Fibroblast of lung (primary cell): ENCODE measurements at regions not wholly inside any gene's neighbourhood (a gene's known extent, or its start where the extent isn't known, plus 50 kb on each side); places are given as distances from the start of the nearest gene placed in this dataset.

Experiments used
- DNase-seq, 2 donors: peaks; one replicate each; pipeline versions ENCODE4 v3.0.0 to v3.0.0-alpha.2; 2010; ENCODE audit warnings: low read depth in 2 of 2
- H2AFZ ChIP-seq: 2 replicates; pipeline ENCODE4 v1.5.1; 2012; ENCODE audit warnings: low read length, control low read depth, inconsistent platforms
- H3K27ac ChIP-seq: 2 replicates; pipeline ENCODE4 v1.5.1; 2011; ENCODE audit warnings: low read length, control low read depth; ENCODE audit not compliant: insufficient read depth
- H3K27me3 ChIP-seq: 2 replicates; pipeline ENCODE4 v1.5.1; 2011; ENCODE audit warnings: mild to moderate bottlenecking, low read length; ENCODE audit not compliant: control insufficient read depth, insufficient read depth
- H3K36me3 ChIP-seq: 2 replicates; pipeline ENCODE4 v1.5.1; 2011; ENCODE audit warnings: low read length; ENCODE audit not compliant: control insufficient read depth, insufficient read depth
- H3K4me1 ChIP-seq: 2 replicates; pipeline ENCODE4 v1.5.1; 2011; ENCODE audit warnings: low read length; ENCODE audit not compliant: control insufficient read depth, insufficient read depth; ENCODE audit errors: extremely low read depth
- H3K4me2 ChIP-seq: 2 replicates; pipeline ENCODE4 v1.5.1; 2011; ENCODE audit warnings: low read length, control low read depth; ENCODE audit not compliant: insufficient read depth; ENCODE audit errors: extremely low read depth
- H3K4me3 ChIP-seq, 4 experiments: fragments of 200-600 bp in 1 of 4; sonication (generic) in 1 of 4; replicated peaks in 1 of 4; 2 replicates each; pipeline ENCODE4 v1.5.1; 2011 to 2016; ENCODE audit warnings: low read length in 4 of 4, low read depth in 3 of 4, mild to moderate bottlenecking in 3 of 4, control low read depth in 2 of 4, inconsistent platforms in 1 of 4, mixed read lengths in 1 of 4; ENCODE audit not compliant: insufficient read depth in 1 of 4; ENCODE audit errors: control extremely low read depth in 1 of 4
- H3K79me2 ChIP-seq: 2 replicates; pipeline ENCODE4 v1.5.1; 2012; ENCODE audit warnings: mild to moderate bottlenecking, low read length, inconsistent platforms; ENCODE audit not compliant: control insufficient read depth, insufficient read depth
- H3K9ac ChIP-seq: 2 replicates; pipeline ENCODE4 v1.5.1; 2011; ENCODE audit warnings: mild to moderate bottlenecking, low read length, control low read depth; ENCODE audit not compliant: insufficient read depth
- H3K9me3 ChIP-seq: 2 replicates; pipeline ENCODE4 v1.5.1; 2012; ENCODE audit warnings: low read depth, low read length; ENCODE audit not compliant: control insufficient read depth, insufficient read depth
- H4K20me1 ChIP-seq: 2 replicates; pipeline ENCODE4 v1.5.1; 2011; ENCODE audit warnings: low read length; ENCODE audit not compliant: control insufficient read depth, insufficient read depth; ENCODE audit errors: extremely low read depth
- EZH2 ChIP-seq: IDR thresholded peaks from 2 replicates; pipeline ENCODE4 v1.5.1; 2012; ENCODE audit warnings: low read length, control low read depth, mild to moderate bottlenecking; ENCODE audit errors: missing control alignments
- TF ChIP-seq, protein P1 (sequence below), 2 donors: IDR thresholded peaks in 1 of 2; conservative IDR thresholded peaks in 1 of 2; 1 replicate in 1 of 2; 2 replicates in 1 of 2; pipeline ENCODE4 v1.5.1; 2011 to 2012; ENCODE audit warnings: low read length in 2 of 2, control low read depth in 1 of 2, inconsistent platforms in 1 of 2, low read depth in 1 of 2, mild to moderate bottlenecking in 1 of 2

DNA sequence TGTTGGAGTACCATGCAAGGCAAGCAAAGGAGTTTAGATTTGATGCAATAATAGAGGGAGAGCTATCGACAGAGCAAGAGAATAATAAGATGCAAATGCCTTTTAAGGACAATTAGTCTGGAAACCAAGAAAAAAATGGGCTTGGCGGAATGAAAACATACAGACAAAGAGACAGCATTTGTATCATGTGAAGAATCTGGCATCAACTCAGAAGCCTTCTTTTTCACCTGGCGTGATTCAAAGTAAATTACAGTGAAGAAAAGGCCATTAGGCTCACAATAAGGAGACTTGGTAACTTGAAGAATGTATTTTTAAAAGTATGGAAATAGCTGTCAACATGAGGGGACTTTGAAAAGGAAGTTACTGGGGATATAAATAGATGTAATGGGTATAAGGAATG, 521.2 kb upstream of the GOLIM4 start:
- Histone ChIP-seq H4K20me1 (no peaks in the 10 kb centered on the region), H3K4me2 (no peak overlapping the region), H3K79me2 (no peaks in the 10 kb centered on the region), H3K36me3 (no peaks in the 10 kb centered on the region), H3K27ac (no peak overlapping the region), H3K4me1 (no peaks in the 10 kb centered on the region), H3K4me3 (no peak overlapping the region), H3K9ac (no peak overlapping the region), H3K9me3 (no peaks in the 10 kb centered on the region), H3K27me3 (no peaks in the 10 kb centered on the region), H2AFZ (no peak overlapping the region)
- DNase-seq, result no peak
- TF ChIP-seq, protein P1, sequence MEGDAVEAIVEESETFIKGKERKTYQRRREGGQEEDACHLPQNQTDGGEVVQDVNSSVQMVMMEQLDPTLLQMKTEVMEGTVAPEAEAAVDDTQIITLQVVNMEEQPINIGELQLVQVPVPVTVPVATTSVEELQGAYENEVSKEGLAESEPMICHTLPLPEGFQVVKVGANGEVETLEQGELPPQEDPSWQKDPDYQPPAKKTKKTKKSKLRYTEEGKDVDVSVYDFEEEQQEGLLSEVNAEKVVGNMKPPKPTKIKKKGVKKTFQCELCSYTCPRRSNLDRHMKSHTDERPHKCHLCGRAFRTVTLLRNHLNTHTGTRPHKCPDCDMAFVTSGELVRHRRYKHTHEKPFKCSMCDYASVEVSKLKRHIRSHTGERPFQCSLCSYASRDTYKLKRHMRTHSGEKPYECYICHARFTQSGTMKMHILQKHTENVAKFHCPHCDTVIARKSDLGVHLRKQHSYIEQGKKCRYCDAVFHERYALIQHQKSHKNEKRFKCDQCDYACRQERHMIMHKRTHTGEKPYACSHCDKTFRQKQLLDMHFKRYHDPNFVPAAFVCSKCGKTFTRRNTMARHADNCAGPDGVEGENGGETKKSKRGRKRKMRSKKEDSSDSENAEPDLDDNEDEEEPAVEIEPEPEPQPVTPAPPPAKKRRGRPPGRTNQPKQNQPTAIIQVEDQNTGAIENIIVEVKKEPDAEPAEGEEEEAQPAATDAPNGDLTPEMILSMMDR (conservative IDR thresholded peaks at IDR 0.05 in 1 of 2, IDR thresholded peaks at IDR 0.05 in 1 of 2; ENCODE audit: low read depth in 1 of 2, low read length in 2 of 2), result no peak
- no peak for TF ChIP-seq EZH2

DNA sequence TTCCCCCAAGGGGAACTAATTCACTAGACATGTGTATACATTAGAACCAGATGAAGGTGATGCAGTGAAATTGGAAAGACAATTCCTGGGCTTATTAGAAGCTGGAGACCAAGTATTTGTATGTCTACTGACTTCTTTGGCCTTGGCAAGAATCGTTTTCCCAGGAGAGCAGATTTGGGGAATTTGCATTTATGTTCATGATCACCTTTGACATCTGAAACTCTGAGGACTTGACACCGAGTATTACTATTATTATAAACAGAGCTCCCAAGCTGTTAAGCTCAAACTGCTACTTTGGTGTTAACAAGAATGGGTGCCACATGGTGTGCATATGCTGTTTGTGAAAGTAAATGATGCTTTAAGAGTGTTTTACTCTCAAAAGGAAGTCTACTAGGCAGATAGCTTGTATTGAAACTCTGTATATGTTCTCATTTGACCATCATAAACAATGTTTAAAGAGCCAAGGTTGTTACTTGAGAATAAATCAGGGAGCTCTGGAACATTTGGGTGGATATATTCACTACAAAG, 519.8 kb upstream of the GOLIM4 start:
- TF ChIP-seq EZH2, result no peak
- TF ChIP-seq, protein P1 (conservative IDR thresholded peaks at IDR 0.05 in 1 of 2, IDR thresholded peaks at IDR 0.05 in 1 of 2; ENCODE audit: low read depth in 1 of 2, low read length in 2 of 2), result no peak
- no peak for DNase-seq
- Histone ChIP-seq H3K36me3 (no peaks in the 10 kb centered on the region), H3K4me2 (no peak overlapping the region), H3K27me3 (no peaks in the 10 kb centered on the region), H4K20me1 (no peaks in the 10 kb centered on the region), H3K9me3 (no peaks in the 10 kb centered on the region), H3K4me3 (no peak overlapping the region), H2AFZ (no peak overlapping the region), H3K4me1 (no peaks in the 10 kb centered on the region), H3K79me2 (no peaks in the 10 kb centered on the region), H3K27ac (no peak overlapping the region), H3K9ac (no peak overlapping the region)

DNA sequence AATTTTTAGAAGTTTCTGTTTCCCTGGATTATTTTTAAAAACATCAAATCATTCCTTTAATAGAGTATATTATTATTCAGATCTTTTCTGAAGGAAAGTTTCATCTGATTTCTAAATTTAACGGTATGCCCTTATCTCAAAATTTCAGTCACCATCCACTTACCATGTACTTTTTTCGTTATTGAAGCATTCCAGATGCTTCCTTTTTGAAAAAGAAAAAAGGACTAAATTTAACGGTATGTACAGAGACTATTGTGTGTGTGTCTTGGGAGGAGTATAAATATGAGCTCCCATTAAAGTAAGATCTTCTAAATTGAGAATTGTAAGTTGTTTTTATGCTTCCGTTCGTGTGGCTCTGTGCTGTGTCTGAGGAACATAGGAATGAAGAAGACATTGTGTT, 517.4 kb upstream of the GOLIM4 start:
- Histone ChIP-seq H3K4me2 (no peak overlapping the region), H3K9ac (no peak overlapping the region), H3K9me3 (no peaks in the 10 kb centered on the region), H3K4me1 (no peaks in the 10 kb centered on the region), H3K79me2 (no peaks in the 10 kb centered on the region), H2AFZ (no peak overlapping the region), H3K4me3 (no peak overlapping the region), H3K27me3 (no peaks in the 10 kb centered on the region), H3K27ac (no peak overlapping the region), H4K20me1 (no peaks in the 10 kb centered on the region), H3K36me3 (no peaks in the 10 kb centered on the region)
- no peak for TF ChIP-seq EZH2
- TF ChIP-seq, protein P1 (conservative IDR thresholded peaks at IDR 0.05 in 1 of 2, IDR thresholded peaks at IDR 0.05 in 1 of 2; ENCODE audit: low read depth in 1 of 2, low read length in 2 of 2), result no peak
- DNase-seq, result no peak
